Fibroblast of skin of right quadriceps (primary cell): ENCODE measurements at regions not wholly inside any gene's neighbourhood (a gene's known extent, or its start where the extent isn't known, plus 50 kb on each side); places are given as distances from the start of the nearest gene placed in this dataset.

ENCODE experiments used
- DNase-seq: peaks from one replicate; pipeline ENCODE4 v3.0.0-alpha.2; 2013

DNA sequence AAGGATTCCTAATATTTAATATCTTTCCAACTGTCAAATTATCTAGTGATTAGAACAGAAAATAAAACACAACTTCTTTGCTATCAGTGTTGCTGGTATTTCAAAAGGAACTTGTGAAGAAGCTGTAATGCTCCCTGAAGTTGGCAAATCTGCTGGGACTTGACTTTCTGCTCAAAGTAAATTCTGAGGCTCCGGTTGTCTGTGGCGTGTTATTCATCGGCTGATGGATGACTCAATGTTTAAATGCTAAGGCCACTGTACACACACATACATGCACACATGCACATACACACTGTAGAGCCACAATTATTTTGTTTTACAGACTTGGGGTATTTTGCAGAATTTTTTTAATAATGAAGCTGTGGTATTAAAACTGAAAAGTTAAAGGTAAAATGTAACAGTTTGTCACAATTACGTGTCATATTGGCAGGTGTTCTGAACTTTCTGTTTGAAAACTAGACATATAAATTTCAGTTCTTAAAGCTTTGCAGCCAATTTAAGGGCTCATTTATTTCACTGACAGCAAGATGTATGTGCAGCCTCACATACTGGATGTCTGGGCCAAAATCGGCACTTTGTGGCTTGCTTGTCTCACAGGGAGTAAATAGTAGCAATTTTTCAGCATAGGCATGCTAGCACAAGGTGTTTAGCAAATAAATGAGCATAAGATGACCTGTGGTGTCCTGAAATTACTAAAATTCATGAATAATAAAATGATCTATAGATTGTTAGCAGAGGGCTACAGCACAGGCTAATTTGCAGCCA lies 1691.7 kb upstream of the PCDH20 start:
- peak; percentile 31 for DNase-seq

DNA sequence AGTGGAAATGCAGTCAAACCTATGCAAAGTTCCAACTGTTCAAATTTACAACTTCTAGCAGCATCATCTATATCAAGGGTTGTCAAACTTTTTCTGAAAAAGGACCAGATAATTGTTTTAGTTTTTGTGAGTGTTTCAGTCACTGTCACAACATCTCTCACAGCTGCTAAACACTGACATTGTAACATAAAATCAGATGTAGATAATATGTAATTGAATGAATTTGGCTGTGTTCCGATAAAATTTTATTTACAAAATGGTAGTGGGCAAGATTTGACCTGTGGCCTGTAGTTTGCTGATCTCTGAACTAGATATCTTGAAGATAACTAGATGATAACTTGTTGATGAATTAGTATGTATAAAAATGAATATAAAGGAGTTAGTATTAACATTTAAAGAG lies 1679.1 kb upstream of the PCDH20 start:
- no peak for DNase-seq

DNA sequence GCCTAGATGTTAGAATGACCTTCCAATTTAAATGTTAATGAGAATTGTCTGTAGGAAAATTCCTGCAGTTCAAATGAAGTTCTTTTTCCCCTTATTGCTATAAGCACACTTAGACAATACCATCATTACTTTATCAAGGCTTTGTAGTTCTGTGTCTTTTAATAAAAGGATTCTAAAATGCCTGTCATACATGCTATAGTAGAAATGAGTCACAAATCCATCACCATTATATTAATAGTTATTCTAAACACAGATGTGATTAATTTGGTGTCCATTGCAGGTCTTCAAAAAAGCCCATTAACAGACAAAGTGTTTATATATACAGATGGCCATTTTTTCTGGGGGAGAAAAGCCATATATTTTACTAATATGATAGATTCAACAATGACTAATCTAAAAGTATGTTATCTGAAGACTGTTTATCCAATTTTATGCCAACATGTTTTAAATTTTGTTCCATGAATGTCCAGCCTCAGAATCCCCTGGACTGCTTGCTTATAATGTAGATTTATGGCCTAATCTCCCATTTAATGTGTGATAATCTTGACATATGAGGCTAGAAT lies 1678.3 kb upstream of the PCDH20 start:
- DNase-seq: peak; percentile 50

- peak; percentile 54 for DNase-seq
Observed at GRCh38 chr13:63092456-63092855, 1676.8 kb upstream of the PCDH20 start.

DNA sequence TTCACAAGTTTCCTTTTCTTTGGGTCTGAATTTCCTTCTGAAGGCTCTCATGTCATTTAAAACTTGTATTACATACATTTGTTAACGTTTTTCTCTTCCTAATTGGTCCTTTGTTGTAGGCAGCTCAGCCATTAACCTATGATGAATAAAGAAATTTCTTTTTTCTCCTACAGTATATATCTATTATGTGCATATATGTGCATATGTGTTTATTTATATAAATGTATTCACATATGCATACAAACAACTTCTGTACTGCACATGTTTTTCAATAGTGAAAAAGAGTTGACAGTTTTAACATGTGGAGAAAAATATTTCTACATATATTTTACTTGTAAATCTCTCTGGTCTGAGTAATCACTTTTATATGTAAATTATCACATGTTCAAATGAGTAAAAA lies 1674.9 kb upstream of the PCDH20 start:
- DNase-seq: no peak

DNA sequence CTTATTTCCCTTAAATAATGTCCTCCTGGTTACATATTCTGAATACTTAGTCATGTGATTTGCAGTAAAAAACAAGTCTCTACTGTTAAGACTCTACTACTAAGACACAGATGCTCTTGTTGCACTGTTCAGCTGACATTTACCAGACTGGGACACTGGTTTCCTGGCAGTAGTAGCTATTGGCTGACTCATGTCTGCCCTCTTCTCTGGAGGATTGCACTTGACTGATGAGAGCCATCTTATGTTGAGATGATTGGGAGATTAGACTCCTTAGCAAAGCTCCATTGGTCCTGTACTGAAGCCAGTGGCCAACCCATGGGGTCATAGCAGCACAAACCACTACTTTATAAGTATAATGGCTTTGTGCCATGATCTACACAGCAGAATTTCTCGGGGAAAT lies 1672.6 kb upstream of the PCDH20 start:
- peak; percentile 6 for DNase-seq

DNA sequence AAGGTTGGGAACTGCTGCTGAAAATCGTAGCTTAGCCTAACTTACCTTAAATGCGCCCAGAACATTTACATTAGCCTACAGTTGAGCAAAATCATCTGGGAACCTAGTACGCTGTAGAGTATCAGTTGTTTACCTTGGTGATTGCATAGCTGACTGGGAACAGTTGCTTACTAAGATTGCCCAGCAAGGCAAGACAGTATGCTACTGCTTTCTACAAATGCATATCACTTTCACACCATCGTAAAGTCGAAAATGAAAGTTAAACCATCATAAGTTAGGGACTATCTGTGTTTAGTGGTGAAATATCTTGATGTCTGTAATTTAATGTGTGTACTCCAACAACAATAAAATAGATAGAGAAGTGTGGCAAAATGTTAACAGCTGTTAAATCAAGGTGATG lies 1670.6 kb upstream of the PCDH20 start:
- no peak for DNase-seq

DNA sequence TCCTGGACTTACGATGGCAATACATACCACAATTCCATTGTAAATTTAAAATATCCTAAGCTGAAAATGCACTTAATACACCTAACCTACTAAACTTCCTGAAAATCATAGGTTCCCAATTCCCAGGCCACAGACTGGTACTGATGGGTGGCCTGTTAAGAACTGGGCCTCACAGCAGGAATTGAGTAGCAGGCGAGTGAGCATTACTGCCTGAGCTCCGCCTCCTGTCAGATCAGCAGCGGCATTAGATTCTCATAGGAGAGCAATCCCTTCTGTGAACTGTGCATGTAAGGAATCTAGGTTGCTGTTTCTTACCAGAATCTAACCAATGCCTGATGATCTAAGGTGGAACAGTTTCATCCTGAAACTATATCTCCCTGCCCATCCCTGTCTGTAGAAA lies 1670.2 kb upstream of the PCDH20 start:
- no peak for DNase-seq

DNA sequence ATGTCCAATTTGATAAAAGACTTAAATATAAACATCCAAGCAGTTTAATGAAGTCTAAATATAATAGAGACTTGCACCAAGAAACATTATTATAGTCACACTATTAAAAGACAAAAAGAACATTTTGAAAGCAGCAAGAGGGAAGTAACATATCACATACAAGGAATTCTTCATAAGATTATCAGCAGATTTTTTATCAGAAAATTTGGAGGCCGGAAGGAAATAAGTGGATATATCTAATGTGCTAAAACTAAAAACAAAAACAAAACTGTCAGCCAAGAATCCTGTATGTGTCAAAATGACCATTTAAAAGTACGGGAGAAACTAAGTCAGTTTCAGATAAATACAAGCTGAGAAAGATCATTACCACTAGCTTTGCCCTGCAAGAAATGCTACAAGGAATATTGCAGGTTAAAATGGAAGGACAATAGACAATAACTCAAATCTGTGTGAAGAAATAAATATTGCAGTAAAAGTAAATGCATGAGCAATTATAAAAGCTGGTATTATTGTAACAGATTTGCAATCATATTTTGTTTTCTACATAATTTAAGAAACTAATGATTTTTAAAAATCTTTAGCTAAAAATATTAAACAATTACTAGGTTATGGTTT lies 1665.9 kb upstream of the PCDH20 start:
- no peak for DNase-seq

- no peak for DNase-seq
Observed at GRCh38 chr13:63075126-63075525, 1659.5 kb upstream of the PCDH20 start.

DNA sequence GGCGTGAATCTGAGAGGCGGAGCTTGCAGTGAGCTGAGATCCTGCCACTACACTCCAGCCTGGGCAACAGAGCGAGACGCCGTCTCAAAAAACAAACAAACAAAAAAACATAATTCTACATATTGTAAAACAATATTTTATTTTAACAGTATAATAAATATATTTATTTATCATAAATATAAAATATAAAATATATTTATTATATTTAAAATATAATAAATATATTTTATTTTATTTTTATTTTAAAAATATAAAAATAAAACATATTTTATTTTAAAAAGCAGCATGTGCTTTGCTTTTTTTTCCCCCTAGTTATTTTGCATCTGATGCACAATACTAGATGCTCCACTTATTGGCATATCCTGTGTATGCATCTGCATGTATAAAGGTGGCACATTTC lies 1634.6 kb upstream of the PCDH20 start:
- no peak for DNase-seq

GRCh38 chr13:63048653-63049052 lies 1633.0 kb upstream of the PCDH20 start:
- no peak for DNase-seq

- DNase-seq: no peak
Observed at GRCh38 chr13:63044589-63045313, 1629.1 kb upstream of the PCDH20 start.

DNA sequence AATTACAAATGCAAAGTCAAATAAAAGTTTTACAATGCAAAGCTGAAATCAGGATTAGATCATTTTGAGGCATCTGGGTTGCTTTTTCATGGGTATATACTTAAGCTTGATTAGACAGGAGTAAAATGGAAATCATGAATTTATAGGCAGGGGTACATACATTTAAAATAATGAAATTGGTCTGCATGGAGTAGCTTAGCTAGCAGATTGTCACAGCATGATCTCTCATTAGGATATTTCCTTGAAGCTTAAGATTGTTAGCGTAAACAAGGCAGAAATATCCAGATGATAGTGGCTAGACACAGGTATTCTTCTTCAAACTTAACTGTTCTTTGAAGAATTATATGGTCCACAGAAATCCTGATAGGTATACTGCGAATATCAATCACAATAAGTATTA lies 1627.0 kb upstream of the PCDH20 start:
- no peak for DNase-seq

DNA sequence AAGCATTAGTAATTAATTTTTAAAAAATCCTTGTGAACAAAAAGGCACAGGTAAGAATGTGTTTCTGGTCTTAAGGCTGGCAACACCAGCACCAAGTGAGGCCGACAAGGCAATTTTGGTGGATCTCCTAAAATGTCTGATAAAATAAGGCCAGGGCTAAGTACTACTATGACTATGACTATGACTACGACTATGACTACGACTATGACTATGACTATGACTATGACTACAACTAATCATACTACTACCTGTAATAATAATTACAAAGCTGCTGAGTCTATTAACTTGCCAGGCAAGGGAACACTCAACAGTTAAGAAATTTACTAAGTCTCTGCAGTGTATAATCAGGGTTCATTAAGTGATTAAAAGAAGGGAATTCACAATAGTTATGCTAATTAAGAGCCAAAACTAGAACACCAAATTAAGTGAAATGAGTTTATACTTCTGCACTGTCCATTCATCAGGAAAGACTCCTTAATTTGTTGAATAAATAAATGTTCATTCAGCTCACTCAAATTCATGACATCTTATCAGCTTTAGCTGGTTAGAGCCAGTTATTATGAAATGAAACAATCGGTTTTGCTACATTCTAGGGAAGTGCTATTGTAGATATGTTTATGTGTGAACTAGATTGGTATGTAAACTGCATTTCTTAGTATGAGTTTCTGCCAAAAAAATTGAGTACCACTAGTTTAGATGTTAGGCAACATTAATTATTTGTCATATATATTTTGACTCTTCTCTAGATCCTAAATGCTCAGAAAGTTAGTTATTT lies 1626.2 kb upstream of the PCDH20 start:
- peak; percentile 14 for DNase-seq

GRCh38 chr13:63026285-63026797 lies 1610.7 kb upstream of the PCDH20 start:
- DNase-seq: no peak

- DNase-seq: no peak
Observed at GRCh38 chr13:63025741-63026140, 1610.1 kb upstream of the PCDH20 start.

DNA sequence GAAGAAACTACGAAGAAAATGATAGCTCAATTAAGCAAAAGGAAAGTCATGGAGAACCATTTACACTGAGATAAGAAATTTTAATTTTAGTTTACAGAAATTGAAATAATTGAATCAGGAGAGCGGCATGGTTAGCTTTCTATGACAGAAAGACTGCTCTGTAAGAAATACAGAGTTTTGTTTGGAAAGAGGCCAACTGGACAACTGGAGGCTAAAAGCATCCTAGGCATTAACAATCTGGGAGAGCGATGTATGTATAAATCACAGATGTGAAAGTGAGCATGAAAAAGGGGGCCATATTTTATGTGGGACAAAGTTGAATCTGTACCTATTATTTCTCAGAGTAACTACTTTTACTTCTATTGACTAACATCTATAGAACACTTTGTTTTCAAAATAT lies 1608.8 kb upstream of the PCDH20 start:
- no peak for DNase-seq

DNA sequence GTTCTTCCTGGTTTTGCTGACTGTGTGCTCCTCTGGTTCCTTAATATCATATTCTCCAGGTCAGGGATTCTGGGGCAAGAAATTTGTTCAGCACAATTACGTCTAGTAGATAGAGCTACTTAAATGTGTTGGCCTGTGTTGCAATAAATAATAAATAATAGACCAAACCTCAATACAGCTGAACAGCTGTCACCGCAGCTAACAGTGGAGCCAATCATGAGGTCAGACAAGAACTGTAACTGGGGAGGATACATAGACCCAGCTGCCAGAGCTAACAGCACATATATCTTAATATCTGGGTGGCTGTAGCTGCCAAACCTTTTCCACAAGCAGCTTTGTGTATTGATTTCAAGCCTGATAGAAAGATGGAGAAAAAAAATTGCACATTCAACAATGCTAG lies 1596.3 kb upstream of the PCDH20 start:
- DNase-seq: no peak

DNA sequence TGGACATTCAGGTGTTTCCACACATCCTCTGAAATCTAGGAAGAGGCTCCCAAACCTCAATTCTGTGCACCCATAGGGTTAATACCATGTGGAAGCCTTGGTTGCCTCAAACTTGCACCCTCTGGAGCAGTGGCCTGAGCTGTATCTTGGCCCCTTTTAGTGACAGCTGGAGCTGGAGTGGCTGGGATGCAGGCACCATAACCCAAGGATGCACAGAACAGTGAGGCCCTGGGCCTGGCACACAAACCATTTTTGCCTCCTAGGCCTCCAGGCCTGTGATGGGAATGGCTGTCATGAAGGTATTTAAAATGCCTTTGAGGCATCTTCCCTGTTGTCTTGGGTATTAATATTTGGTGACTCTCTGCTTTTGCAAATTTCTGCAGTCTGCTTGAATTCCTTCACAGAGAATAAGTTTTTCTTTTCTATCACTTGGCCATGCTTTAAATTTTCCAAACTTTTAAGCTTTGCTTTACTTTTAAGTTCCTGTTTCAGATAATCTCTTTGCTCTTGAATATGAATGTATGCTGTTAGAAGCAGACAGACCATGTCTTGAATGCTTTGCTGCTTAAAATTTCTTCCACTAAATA lies 1594.5 kb upstream of the PCDH20 start:
- DNase-seq: no peak

- no peak for DNase-seq
Observed at GRCh38 chr13:63005625-63006024, 1590.0 kb upstream of the PCDH20 start.

GRCh38 chr13:62997696-62998095 lies 1582.0 kb upstream of the PCDH20 start:
- no peak for DNase-seq
